Parathyroid adenoma (tissue), 2 donors: ENCODE measurements at regions not wholly inside any gene's neighbourhood (a gene's known extent, or its start where the extent isn't known, plus 50 kb on each side); places are given as distances from the start of the nearest gene placed in this dataset.
"Not testable (repeated sequence)": the region's sequence is repeated elsewhere in the genome, so short reads cannot be mapped to it uniquely, and the experiment has no call there.

ENCODE experiments used
- H2AFZ ChIP-seq: fragments of 300-600 bp; sonication (generic); one replicate; pipeline ENCODE4 v1.7.0; 2017; ENCODE audit warnings: antibody characterized with exemption, mild to moderate bottlenecking
- H3K27ac ChIP-seq: fragments of 300-600 bp; sonication (generic); one replicate; pipeline ENCODE4 v1.7.0; 2017
- H3K27me3 ChIP-seq: fragments of 300-600 bp; sonication (generic); one replicate; pipeline ENCODE4 v1.7.0; 2017; ENCODE audit warnings: low read length; ENCODE audit not compliant: control insufficient read depth, insufficient read depth
- H3K36me3 ChIP-seq: fragments of 300-600 bp; sonication (generic); one replicate; pipeline ENCODE4 v1.7.0; 2017; ENCODE audit warnings: low read length; ENCODE audit not compliant: control insufficient read depth, insufficient read depth
- H3K4me1 ChIP-seq: fragments of 300-600 bp; sonication (generic); one replicate; pipeline ENCODE4 v1.7.0; 2017; ENCODE audit warnings: control low read depth
- H3K4me2 ChIP-seq: fragments of 300-600 bp; sonication (generic); one replicate; pipeline ENCODE4 v1.7.0; 2017; ENCODE audit warnings: low read length
- H3K4me3 ChIP-seq: fragments of 300-600 bp; sonication (generic); one replicate; pipeline ENCODE4 v1.7.0; 2017; ENCODE audit warnings: low read depth, low read length
- H3K79me2 ChIP-seq: fragments of 300-600 bp; sonication (generic); one replicate; pipeline ENCODE4 v1.7.0; 2017; ENCODE audit warnings: control low read depth
- H3K9ac ChIP-seq: fragments of 300-600 bp; sonication (generic); one replicate; pipeline ENCODE4 v1.7.0; 2017; ENCODE audit warnings: mild to moderate bottlenecking
- H3K9me3 ChIP-seq: fragments of 300-600 bp; sonication (generic); one replicate; pipeline ENCODE4 v1.7.0; 2017; ENCODE audit warnings: low read length; ENCODE audit not compliant: control insufficient read depth
- TF ChIP-seq, protein P1 (sequence below): fragments of 300-600 bp; sonication (generic); IDR thresholded peaks from one replicate; pipeline ENCODE4 v1.7.0; 2017; ENCODE audit warnings: antibody characterized with exemption, mild to moderate bottlenecking
- donor health status: primary hyperparathyroidism.

DNA sequence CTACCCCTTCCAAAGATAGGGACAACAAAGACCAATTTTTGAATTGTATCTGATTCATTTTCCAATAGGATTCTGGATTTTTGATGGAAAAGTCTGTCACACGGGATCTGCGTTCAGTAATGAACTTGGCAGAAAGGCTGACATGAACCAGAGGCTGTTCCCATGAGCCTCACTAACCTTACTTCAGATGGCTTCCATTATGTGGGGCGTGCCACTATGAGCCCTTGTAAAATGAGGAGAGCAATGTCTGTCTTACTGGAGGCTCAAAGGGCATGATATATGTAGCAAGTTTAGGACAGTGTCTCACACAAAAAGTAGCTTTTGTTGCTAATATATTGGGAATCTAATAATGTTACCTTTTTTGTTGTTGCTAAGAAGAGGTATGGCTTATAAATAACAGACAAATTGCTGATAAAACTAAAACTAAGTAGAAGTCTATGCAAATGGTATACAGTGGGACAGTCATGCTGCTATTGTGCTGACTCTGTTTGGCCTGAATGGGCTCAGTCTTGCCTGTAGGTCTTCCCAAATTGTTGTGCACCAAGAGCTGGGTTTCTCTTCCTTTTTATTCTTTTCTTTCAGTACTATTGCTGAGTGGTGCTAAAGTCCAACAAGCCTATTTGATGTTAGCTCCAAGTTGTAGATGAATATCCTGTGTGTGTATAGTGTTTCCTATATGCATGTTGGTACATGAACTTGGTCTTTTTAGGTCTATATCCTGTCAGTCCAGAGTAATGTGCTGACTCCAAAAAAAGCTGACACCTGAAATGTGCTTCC is 132.1 kb downstream of the SPRY1 start:
- H3K9ac ChIP-seq = no peak overlapping the region
- no peak overlapping the region for H3K27ac ChIP-seq
- H3K9me3 ChIP-seq = no peaks in the 10 kb centered on the region

DNA sequence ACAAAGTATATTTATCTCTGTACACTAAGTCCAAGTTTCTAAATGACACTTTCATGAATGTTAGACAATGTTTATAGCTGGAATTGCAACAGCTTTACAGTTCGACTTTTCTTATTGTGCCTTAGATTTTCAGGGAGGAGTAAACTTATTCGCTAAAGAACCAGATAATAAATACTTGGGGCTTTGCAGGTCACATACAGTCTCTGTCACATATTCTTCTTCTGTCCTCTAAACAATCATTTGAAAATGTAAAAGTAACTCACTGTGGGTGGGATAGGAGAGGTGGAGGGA is 132.6 kb downstream of the SPRY1 start:
- Histone ChIP-seq H2AFZ (no peak overlapping the region), H3K9ac (no peak overlapping the region), H3K36me3 (no peaks in the 10 kb centered on the region), H3K4me3 (no peak overlapping the region), H3K9me3 (no peaks in the 10 kb centered on the region), H3K79me2 (no peaks in the 10 kb centered on the region), H3K4me2 (no peak overlapping the region), H3K27ac (no peak overlapping the region), H3K27me3 (no peaks in the 10 kb centered on the region), H3K4me1 (no peaks in the 10 kb centered on the region)
- TF ChIP-seq, protein P1, sequence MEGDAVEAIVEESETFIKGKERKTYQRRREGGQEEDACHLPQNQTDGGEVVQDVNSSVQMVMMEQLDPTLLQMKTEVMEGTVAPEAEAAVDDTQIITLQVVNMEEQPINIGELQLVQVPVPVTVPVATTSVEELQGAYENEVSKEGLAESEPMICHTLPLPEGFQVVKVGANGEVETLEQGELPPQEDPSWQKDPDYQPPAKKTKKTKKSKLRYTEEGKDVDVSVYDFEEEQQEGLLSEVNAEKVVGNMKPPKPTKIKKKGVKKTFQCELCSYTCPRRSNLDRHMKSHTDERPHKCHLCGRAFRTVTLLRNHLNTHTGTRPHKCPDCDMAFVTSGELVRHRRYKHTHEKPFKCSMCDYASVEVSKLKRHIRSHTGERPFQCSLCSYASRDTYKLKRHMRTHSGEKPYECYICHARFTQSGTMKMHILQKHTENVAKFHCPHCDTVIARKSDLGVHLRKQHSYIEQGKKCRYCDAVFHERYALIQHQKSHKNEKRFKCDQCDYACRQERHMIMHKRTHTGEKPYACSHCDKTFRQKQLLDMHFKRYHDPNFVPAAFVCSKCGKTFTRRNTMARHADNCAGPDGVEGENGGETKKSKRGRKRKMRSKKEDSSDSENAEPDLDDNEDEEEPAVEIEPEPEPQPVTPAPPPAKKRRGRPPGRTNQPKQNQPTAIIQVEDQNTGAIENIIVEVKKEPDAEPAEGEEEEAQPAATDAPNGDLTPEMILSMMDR = no peak

More for the DNA sequence above, 132.1 kb downstream of the SPRY1 start:
- H3K79me2 ChIP-seq = no peaks in the 10 kb centered on the region
- H2AFZ ChIP-seq = no peak overlapping the region
- no peaks in the 10 kb centered on the region for H3K4me1 ChIP-seq
- TF ChIP-seq, protein P1 = no peak
- no peak overlapping the region for H3K4me3 ChIP-seq
- no peaks in the 10 kb centered on the region for H3K27me3 ChIP-seq
- no peaks in the 10 kb centered on the region for H3K36me3 ChIP-seq
- H3K4me2 ChIP-seq = no peak overlapping the region

- H3K27me3 ChIP-seq = no peaks in the 10 kb centered on the region
- H2AFZ ChIP-seq = no peak overlapping the region
- no peak overlapping the region for H3K4me3 ChIP-seq
- no peak overlapping the region for H3K27ac ChIP-seq
- no peaks in the 10 kb centered on the region for H3K9me3 ChIP-seq
- H3K36me3 ChIP-seq = no peaks in the 10 kb centered on the region
- no peaks in the 10 kb centered on the region for H3K4me1 ChIP-seq
- TF ChIP-seq, protein P1 = no peak
- H3K79me2 ChIP-seq = no peaks in the 10 kb centered on the region
- no peak overlapping the region for H3K9ac ChIP-seq
- H3K4me2 ChIP-seq = no peak overlapping the region
Measured at GRCh38 chr4:123530357-123530756, 133.8 kb downstream of the SPRY1 start.

GRCh38 chr4:123535037-123535748 is 138.6 kb downstream of the SPRY1 start:
- H3K9ac ChIP-seq = no peak overlapping the region
- TF ChIP-seq, protein P1 = no peak

GRCh38 chr4:123536225-123536624 is 139.6 kb downstream of the SPRY1 start:
- Histone ChIP-seq H3K36me3 (no peaks in the 10 kb centered on the region), H3K4me3 (no peak overlapping the region), H3K4me2 (no peak overlapping the region), H3K27me3 (no peaks in the 10 kb centered on the region), H3K9ac (no peak overlapping the region), H3K4me1 (no peaks in the 10 kb centered on the region), H3K79me2 (no peaks in the 10 kb centered on the region), H3K9me3 (no peaks in the 10 kb centered on the region), H2AFZ (no peak overlapping the region), H3K27ac (no peak overlapping the region)
- TF ChIP-seq, protein P1 = no peak

More at GRCh38 chr4:123535037-123535748, 138.6 kb downstream of the SPRY1 start:
- Histone ChIP-seq H2AFZ (no peak overlapping the region), H3K4me2 (no peak overlapping the region), H3K4me3 (no peak overlapping the region), H3K36me3 (no peaks in the 10 kb centered on the region), H3K4me1 (no peaks in the 10 kb centered on the region), H3K27me3 (no peaks in the 10 kb centered on the region), H3K79me2 (no peaks in the 10 kb centered on the region), H3K9me3 (no peaks in the 10 kb centered on the region), H3K27ac (no peak overlapping the region)

DNA sequence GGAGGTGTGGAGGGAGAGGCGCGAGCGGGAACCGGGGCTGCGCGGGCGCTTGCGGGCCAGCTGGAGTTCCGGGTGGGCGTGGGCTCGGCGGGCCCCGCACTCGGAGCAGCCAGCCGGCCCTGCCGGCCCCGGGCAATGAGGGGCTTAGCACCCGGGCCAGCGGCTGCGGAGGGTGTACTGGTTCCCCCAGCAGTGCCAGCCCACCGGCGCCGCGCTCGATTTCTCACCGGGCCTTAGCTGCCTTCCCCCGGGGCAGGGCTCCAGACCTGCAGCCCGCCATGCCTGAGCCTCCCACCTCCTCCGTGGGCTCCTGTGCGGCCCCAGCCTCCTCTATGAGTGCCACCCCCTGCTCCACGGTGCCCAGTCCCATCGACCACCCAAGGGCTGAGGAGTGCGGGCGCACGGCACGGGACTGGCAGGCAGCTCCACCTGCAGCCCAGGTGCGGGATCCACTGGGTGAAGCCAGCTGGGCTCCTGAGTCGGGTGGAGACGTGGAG is 141.4 kb downstream of the SPRY1 start:
- H3K4me2 ChIP-seq, H3K9ac ChIP-seq, H2AFZ ChIP-seq, H3K4me1 ChIP-seq, H3K79me2 ChIP-seq, H3K4me3 ChIP-seq, H3K36me3 ChIP-seq, H3K27me3 ChIP-seq, H3K27ac ChIP-seq, H3K9me3 ChIP-seq: not testable (repeated sequence)
